Trophoblast cell (in vitro differentiated cells and primary cell): ENCODE measurements at regions not wholly inside any gene's neighbourhood (a gene's known extent, or its start where the extent isn't known, plus 50 kb on each side); places are given as distances from the start of the nearest gene placed in this dataset.

Experiments
- DNase-seq, 2 donors: peaks; one replicate each; pipeline ENCODE4 v3.0.0-alpha.2; 2016
- H2AFZ ChIP-seq: 2 replicates; pipeline ENCODE4 v1.6.1; 2013; ENCODE audit warnings: low read length, moderate library complexity, mild to moderate bottlenecking; ENCODE audit not compliant: insufficient read depth, poor library complexity
- H2AK5ac ChIP-seq: 2 replicates; pipeline ENCODE4 v1.6.1; 2013; ENCODE audit warnings: mild to moderate bottlenecking, low read length
- H2BK120ac ChIP-seq: 2 replicates; pipeline ENCODE4 v1.6.1; 2013; ENCODE audit warnings: low read length, mild to moderate bottlenecking, moderate library complexity; ENCODE audit not compliant: insufficient read depth, poor library complexity
- H2BK12ac ChIP-seq: 2 replicates; pipeline ENCODE4 v1.6.1; 2013; ENCODE audit warnings: mild to moderate bottlenecking, low read length, moderate library complexity
- H2BK5ac ChIP-seq: 2 replicates; pipeline ENCODE4 v1.6.1; 2013; ENCODE audit warnings: low read length, low read depth, moderate library complexity, mild to moderate bottlenecking; ENCODE audit not compliant: poor library complexity
- H3K14ac ChIP-seq: 2 replicates; pipeline ENCODE4 v1.6.1; 2013; ENCODE audit warnings: mild to moderate bottlenecking, low read length
- H3K18ac ChIP-seq: 2 replicates; pipeline ENCODE4 v1.6.1; 2013; ENCODE audit warnings: mild to moderate bottlenecking, low read length
- H3K23ac ChIP-seq: 2 replicates; pipeline ENCODE4 v1.6.1; 2013; ENCODE audit warnings: low read length
- H3K27ac ChIP-seq: 2 replicates; pipeline ENCODE4 v1.5.1; 2013; ENCODE audit warnings: low read depth, mild to moderate bottlenecking, inconsistent platforms, low read length, moderate library complexity
- H3K27me3 ChIP-seq: 2 replicates; pipeline ENCODE4 v1.6.1; 2013; ENCODE audit warnings: inconsistent platforms, mild to moderate bottlenecking, low read length, moderate library complexity; ENCODE audit not compliant: insufficient read depth
- H3K36me3 ChIP-seq, 2 experiments: 1 replicate in 1 of 2; 2 replicates in 1 of 2; pipeline ENCODE4 v1.6.1; 2013; ENCODE audit warnings: low read length in 2 of 2, mild to moderate bottlenecking in 2 of 2, moderate library complexity in 1 of 2; ENCODE audit not compliant: insufficient read depth in 2 of 2, control insufficient read depth in 1 of 2
- H3K4ac ChIP-seq: 2 replicates; pipeline ENCODE4 v1.6.1; 2013; ENCODE audit warnings: low read depth, mild to moderate bottlenecking, low read length, moderate library complexity
- H3K4me1 ChIP-seq, 2 experiments: 1 replicate in 1 of 2; 2 replicates in 1 of 2; pipeline ENCODE4 v1.6.1; 2013; ENCODE audit warnings: low read length in 2 of 2, mild to moderate bottlenecking in 2 of 2, moderate library complexity in 1 of 2; ENCODE audit not compliant: insufficient read depth in 2 of 2, control insufficient read depth in 1 of 2
- H3K4me2 ChIP-seq: 2 replicates; pipeline ENCODE4 v1.6.1; 2013; ENCODE audit warnings: inconsistent platforms, mild to moderate bottlenecking, low read length, moderate library complexity
- H3K4me3 ChIP-seq: 2 replicates; pipeline ENCODE4 v1.5.1; 2013; ENCODE audit warnings: mild to moderate bottlenecking, low read depth, low read length, inconsistent platforms
- H3K79me1 ChIP-seq: one replicate; pipeline ENCODE4 v1.6.1; 2013; ENCODE audit warnings: low read length
- H3K79me2 ChIP-seq: 2 replicates; pipeline ENCODE4 v1.6.1; 2013; ENCODE audit warnings: low read length, mild to moderate bottlenecking; ENCODE audit not compliant: control insufficient read depth, insufficient read depth, poor library complexity
- H3K9ac ChIP-seq: 2 replicates; pipeline ENCODE4 v1.6.1; 2013; ENCODE audit warnings: mild to moderate bottlenecking, low read length
- H3K9me3 ChIP-seq: 2 replicates; pipeline ENCODE4 v1.6.1; 2013; ENCODE audit warnings: low read depth, mild to moderate bottlenecking, control low read depth, inconsistent platforms, low read length; ENCODE audit not compliant: insufficient read depth
- H4K12ac ChIP-seq: 2 replicates; pipeline ENCODE4 v1.6.1; 2013; ENCODE audit warnings: low read depth, mild to moderate bottlenecking, low read length, moderate library complexity
- H4K8ac ChIP-seq: 2 replicates; pipeline ENCODE4 v1.6.1; 2013; ENCODE audit warnings: low read depth, mild to moderate bottlenecking, low read length, moderate library complexity
- H4K91ac ChIP-seq: one replicate; pipeline ENCODE4 v1.6.1; 2013; ENCODE audit warnings: low read depth, mild to moderate bottlenecking, low read length, moderate library complexity
- WGBS: extraction: QIAGEN DNeasy Blood & Tissue Kit; methylation state at CpG from one replicate; pipeline ENCODE4 v1.1.7; 2013; ENCODE audit warnings: missing lambda C conversion rate; ENCODE audit not compliant: insufficient read length, insufficient coverage; ENCODE audit errors: extremely low coverage; 5-methylcytosine and 5-hydroxymethylcytosine counted together

GRCh38 chr6:14736554-14736953, 509.3 kb upstream of the JARID2 start:
- Histone ChIP-seq H3K27me3 (no peaks in the 10 kb centered on the region), H2BK5ac (no peak overlapping the region), H3K14ac (no peak overlapping the region), H3K4me1 (peaks cover 11 to 15% of the 10 kb centered on the region in 2 experiments), H4K91ac (no peak overlapping the region), H3K27ac (no peak overlapping the region), H3K79me1 (peaks cover 9% of the 10 kb centered on the region), H3K79me2 (no peaks in the 10 kb centered on the region), H3K18ac (no peak overlapping the region), H3K4ac (no peak overlapping the region), H3K9ac (no peak overlapping the region), H2AK5ac (no peak overlapping the region), H4K8ac (no peak overlapping the region), H3K9me3 (no peaks in the 10 kb centered on the region), H3K23ac (no peak overlapping the region), H2AFZ (no peak overlapping the region), H3K4me3 (no peak overlapping the region), H4K12ac (no peak overlapping the region), H3K4me2 (no peak overlapping the region), H2BK120ac (no peak overlapping the region), H2BK12ac (no peak overlapping the region), H3K36me3 (no peaks in the 10 kb centered on the region)
- no peak for DNase-seq
- no CpG with 5 or more reads among the region's 2 CpGs for WGBS

DNA sequence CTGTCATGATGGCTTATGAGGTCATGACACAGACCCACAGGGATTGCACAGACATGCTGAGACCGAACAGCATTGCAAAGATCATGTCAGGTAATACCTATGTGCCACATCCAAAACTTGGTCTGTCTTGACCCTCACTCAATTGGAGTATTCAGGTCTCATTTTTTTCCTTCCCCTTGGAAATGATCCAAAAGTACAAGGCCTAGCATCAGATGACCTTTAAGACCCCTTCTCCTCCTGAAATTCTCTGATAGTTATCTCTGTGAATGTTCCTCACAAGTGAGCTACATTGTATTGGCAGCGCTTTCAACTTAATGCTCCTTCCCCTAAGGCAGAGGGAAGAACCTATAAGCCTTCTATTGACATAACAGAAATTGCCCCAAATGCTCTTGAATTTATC, 507.4 kb upstream of the JARID2 start:
- Histone ChIP-seq H3K23ac (no peak overlapping the region), H3K79me2 (no peaks in the 10 kb centered on the region), H3K27ac (no peak overlapping the region), H4K91ac (no peak overlapping the region), H3K27me3 (no peaks in the 10 kb centered on the region), H3K79me1 (peaks cover 4% of the 10 kb centered on the region), H4K12ac (no peak overlapping the region), H2BK12ac (no peak overlapping the region), H3K9ac (no peak overlapping the region), H2BK120ac (no peak overlapping the region), H3K4ac (no peak overlapping the region), H3K36me3 (no peaks in the 10 kb centered on the region), H3K14ac (no peak overlapping the region), H2AK5ac (no peak overlapping the region), H4K8ac (no peak overlapping the region), H2BK5ac (no peak overlapping the region), H2AFZ (no peak overlapping the region), H3K4me2 (no peak overlapping the region), H3K9me3 (no peaks in the 10 kb centered on the region), H3K18ac (no peak overlapping the region), H3K4me3 (no peak overlapping the region), H3K4me1 (peaks cover under 1 to 3% of the 10 kb centered on the region in 2 experiments)
- no peak for DNase-seq
- WGBS, result no CpG with 5 or more reads among the region's 2 CpGs

DNA sequence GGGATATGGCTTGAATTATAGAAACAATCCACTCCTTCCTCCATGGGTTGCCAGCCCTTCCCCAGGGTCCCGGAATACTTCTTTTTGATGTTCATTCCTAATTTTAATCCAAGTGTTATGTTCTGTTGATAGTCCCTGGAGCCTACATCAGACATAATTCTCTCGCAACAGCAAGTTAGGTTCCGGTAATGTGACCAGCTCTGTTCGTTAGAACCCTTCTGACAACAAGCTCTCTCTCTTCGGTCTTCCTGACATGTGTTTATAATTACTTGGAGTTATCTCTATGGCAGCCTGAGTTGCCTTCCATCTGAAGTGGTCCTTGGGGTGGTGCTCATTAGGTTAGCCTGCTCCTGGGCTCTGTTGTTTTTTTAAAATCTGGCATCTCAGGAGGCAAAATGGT, 506.9 kb upstream of the JARID2 start:
- no peak overlapping the region for H3K18ac ChIP-seq
- H4K12ac ChIP-seq, result no peak overlapping the region
- no peaks in the 10 kb centered on the region for H3K9me3 ChIP-seq
- H3K79me2 ChIP-seq, result no peaks in the 10 kb centered on the region
- H3K9ac ChIP-seq, result no peak overlapping the region
- no peak overlapping the region for H4K91ac ChIP-seq
- H3K27me3 ChIP-seq, result no peaks in the 10 kb centered on the region
- no peak overlapping the region for H2BK12ac ChIP-seq
- DNase-seq, result no peak
- H2AK5ac ChIP-seq, result no peak overlapping the region
- no peak overlapping the region for H3K23ac ChIP-seq
- H3K79me1 ChIP-seq, result peaks cover 3% of the 10 kb centered on the region
- H3K4me3 ChIP-seq, result no peak overlapping the region
- WGBS, result no CpG with 5 or more reads among the region's 5 CpGs
- H3K4me1 ChIP-seq, result peaks cover 0 to 4% of the 10 kb centered on the region in 2 experiments
- no peak overlapping the region for H3K4ac ChIP-seq
- no peak overlapping the region for H2AFZ ChIP-seq
- no peak overlapping the region for H3K27ac ChIP-seq
- H4K8ac ChIP-seq, result no peak overlapping the region
- H3K36me3 ChIP-seq, result no peaks in the 10 kb centered on the region
- H3K14ac ChIP-seq, result no peak overlapping the region
- H2BK120ac ChIP-seq, result no peak overlapping the region
- no peak overlapping the region for H2BK5ac ChIP-seq
- H3K4me2 ChIP-seq, result no peak overlapping the region

- Histone ChIP-seq H3K27me3 (no peaks in the 10 kb centered on the region), H3K9ac (no peak overlapping the region), H4K91ac (no peak overlapping the region), H3K4me1 (peaks cover 0 to 4% of the 10 kb centered on the region in 2 experiments), H3K4me2 (no peak overlapping the region), H3K36me3 (no peaks in the 10 kb centered on the region), H3K27ac (no peak overlapping the region), H2BK5ac (no peak overlapping the region), H3K4me3 (no peak overlapping the region), H2AK5ac (no peak overlapping the region), H3K9me3 (no peaks in the 10 kb centered on the region), H3K79me1 (no peaks in the 10 kb centered on the region), H2AFZ (no peak overlapping the region), H2BK120ac (no peak overlapping the region), H3K18ac (no peak overlapping the region), H3K4ac (no peak overlapping the region), H2BK12ac (no peak overlapping the region), H3K14ac (no peak overlapping the region), H4K8ac (no peak overlapping the region), H3K23ac (no peak overlapping the region), H3K79me2 (no peaks in the 10 kb centered on the region), H4K12ac (no peak overlapping the region)
- WGBS, result no CpG with 5 or more reads among the region's 7 CpGs
- peak; percentile 28 to 74 for DNase-seq
These were observed 506.0 kb upstream of the JARID2 start for GRCh38 chr6:14739827-14740226.
